BE2C (cell line): ENCODE measurements at regions not wholly inside any gene's neighbourhood (a gene's known extent, or its start where the extent isn't known, plus 50 kb on each side); places are given as distances from the start of the nearest gene placed in this dataset.

Experiments used
- DNase-seq: peaks from one replicate; pipeline ENCODE4 v3.0.0-alpha.2; 2020
- H3K27me3 ChIP-seq: fragments of 250-450 bp; sonication (Bioruptor Pico); 2 replicates; pipeline ENCODE4 v1.5.1; 2020; ENCODE audit warnings: mild to moderate bottlenecking
- H3K36me3 ChIP-seq: fragments of 250-450 bp; sonication (Bioruptor Pico); 2 replicates; pipeline ENCODE4 v1.5.1; 2020; ENCODE audit warnings: mild to moderate bottlenecking
- H3K4me1 ChIP-seq: fragments of 250-450 bp; sonication (Bioruptor Pico); 2 replicates; pipeline ENCODE4 v1.5.1; 2020
- H3K4me3 ChIP-seq: 2 replicates; pipeline ENCODE4 v1.5.1; 2011; ENCODE audit warnings: low read depth, low read length
- H3K9me3 ChIP-seq: fragments of 250-450 bp; sonication (Bioruptor Pico); 2 replicates; pipeline ENCODE4 v1.5.1; 2020
- TF ChIP-seq, protein P1 (sequence below): IDR thresholded peaks from 2 replicates; pipeline ENCODE4 v1.5.1; 2012; ENCODE audit warnings: mild to moderate bottlenecking, low read depth, low read length

DNA sequence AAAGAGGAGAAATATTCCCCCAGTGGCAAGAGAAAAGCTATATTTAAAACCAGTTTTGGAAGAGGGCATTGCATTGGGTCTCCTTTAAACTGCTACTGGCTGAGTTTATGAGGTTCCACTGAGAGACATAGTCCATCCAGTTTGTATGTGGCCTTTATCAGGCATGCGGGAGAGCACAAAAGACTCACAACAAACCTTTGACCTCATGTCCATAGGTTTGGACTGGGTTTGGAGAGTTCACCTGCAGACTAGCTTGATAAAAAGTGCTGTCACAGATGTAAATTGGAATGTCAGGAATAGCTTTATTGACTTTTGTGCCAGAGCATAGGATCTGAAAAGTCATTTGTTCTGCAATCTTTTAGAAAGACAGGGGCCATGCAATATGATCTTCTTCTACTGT lies 131.0 kb upstream of the NRIP1 start:
- TF ChIP-seq, protein P1, sequence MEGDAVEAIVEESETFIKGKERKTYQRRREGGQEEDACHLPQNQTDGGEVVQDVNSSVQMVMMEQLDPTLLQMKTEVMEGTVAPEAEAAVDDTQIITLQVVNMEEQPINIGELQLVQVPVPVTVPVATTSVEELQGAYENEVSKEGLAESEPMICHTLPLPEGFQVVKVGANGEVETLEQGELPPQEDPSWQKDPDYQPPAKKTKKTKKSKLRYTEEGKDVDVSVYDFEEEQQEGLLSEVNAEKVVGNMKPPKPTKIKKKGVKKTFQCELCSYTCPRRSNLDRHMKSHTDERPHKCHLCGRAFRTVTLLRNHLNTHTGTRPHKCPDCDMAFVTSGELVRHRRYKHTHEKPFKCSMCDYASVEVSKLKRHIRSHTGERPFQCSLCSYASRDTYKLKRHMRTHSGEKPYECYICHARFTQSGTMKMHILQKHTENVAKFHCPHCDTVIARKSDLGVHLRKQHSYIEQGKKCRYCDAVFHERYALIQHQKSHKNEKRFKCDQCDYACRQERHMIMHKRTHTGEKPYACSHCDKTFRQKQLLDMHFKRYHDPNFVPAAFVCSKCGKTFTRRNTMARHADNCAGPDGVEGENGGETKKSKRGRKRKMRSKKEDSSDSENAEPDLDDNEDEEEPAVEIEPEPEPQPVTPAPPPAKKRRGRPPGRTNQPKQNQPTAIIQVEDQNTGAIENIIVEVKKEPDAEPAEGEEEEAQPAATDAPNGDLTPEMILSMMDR: no peak
- no peak for DNase-seq
- Histone ChIP-seq H3K4me3 (no peak overlapping the region), H3K9me3 (0 out of 2 replicates have a peak, but pooled peaks cover 2% of the 10 kb centered on the region), H3K27me3 (no peaks in the 10 kb centered on the region), H3K36me3 (no peaks in the 10 kb centered on the region), H3K4me1 (peaks cover 20% of the 10 kb centered on the region)

- no peaks in the 10 kb centered on the region for H3K36me3 ChIP-seq
- TF ChIP-seq, protein P1: no peak
- H3K4me3 ChIP-seq: no peak overlapping the region
- peaks cover 23% of the 10 kb centered on the region for H3K4me1 ChIP-seq
- DNase-seq: no peak
- H3K27me3 ChIP-seq: no peaks in the 10 kb centered on the region
- H3K9me3 ChIP-seq: 0 out of 2 replicates have a peak, but pooled peaks cover 2% of the 10 kb centered on the region
These were observed 132.9 kb upstream of the NRIP1 start for GRCh38 chr21:15197696-15198095.

DNA sequence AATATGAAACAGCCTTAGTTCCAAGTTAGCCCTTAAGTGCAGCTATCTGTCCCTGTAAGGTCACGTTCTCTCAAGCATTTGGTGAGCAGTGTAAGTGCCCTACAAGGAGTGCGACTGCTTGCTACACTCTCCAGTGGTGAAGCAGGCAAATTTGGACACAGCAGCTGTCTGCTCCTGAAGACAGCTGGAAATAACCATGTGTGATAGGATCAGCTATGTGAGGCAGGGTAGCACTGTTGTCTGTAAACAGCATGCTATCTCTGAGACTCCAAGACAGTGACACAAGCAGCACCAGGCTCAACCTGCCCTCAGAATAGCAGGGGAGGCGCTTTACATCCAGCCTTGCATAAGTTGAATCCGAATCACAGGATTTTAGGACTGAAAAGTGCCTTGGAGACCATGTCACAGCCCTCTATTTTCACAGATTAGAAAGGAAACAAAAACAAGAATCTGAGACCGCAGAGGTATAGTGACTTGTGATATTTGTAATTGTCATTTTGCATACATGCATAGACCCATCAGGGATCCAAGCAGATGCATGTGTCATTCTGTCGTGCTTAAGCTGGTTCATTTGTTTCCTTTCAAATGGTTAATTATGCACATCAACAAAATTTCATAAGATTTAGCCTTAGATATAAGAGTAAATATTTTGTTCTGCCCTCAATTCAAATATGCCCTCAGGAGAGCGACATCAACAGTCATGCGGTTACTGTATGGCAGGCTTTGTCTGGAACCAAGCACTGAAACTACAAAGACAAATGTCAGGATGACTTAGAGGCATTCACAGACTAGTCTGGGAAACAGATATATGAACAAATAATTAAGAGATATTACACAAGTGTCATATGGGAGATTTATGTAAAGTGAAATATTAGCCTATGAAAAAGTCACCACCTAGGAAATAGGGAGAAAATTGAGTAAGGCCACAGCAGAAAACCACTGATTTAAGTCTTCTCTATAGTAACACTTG lies 134.9 kb upstream of the NRIP1 start:
- Histone ChIP-seq H3K36me3 (no peaks in the 10 kb centered on the region), H3K9me3 (no peaks in the 10 kb centered on the region), H3K27me3 (no peaks in the 10 kb centered on the region), H3K4me3 (peak overlapping the region; percentile 5; the same call in 1 of the 2 replicates), H3K4me1 (peaks cover 29% of the 10 kb centered on the region)
- peak; percentile 60 for DNase-seq
- TF ChIP-seq, protein P1: 0 out of 2 replicates have a peak, but pooled peaks have one; percentile 3

GRCh38 chr21:15203740-15204139 lies 138.9 kb upstream of the NRIP1 start:
- Histone ChIP-seq H3K9me3 (no peaks in the 10 kb centered on the region), H3K36me3 (no peaks in the 10 kb centered on the region), H3K27me3 (no peaks in the 10 kb centered on the region), H3K4me3 (no peak overlapping the region; the same call in 1 of the 2 replicates), H3K4me1 (peaks cover 29% of the 10 kb centered on the region)
- no peak for DNase-seq
- TF ChIP-seq, protein P1: no peak

- DNase-seq: no peak
- Histone ChIP-seq H3K4me3 (no peak overlapping the region; the same call in 1 of the 2 replicates), H3K27me3 (no peaks in the 10 kb centered on the region), H3K4me1 (peaks cover 29% of the 10 kb centered on the region), H3K36me3 (no peaks in the 10 kb centered on the region), H3K9me3 (no peaks in the 10 kb centered on the region)
- TF ChIP-seq, protein P1: no peak
These were observed 139.6 kb upstream of the NRIP1 start for GRCh38 chr21:15204140-15204969.
